Uterus (tissue), 3 donors: ENCODE measurements at regions not wholly inside any gene's neighbourhood (a gene's known extent, or its start where the extent isn't known, plus 50 kb on each side); places are given as distances from the start of the nearest gene placed in this dataset.

Source experiments
- DNase-seq, 2 donors: peaks; one replicate each; pipeline ENCODE4 v3.0.0-alpha.2; 2019 to 2020
- H3K27ac ChIP-seq, 2 donors: fragments of 200-600 bp; sonication (generic); 1 replicate in 1 of 2; 2 replicates in 1 of 2; pipeline ENCODE4 v1.5.1; 2016 to 2018
- H3K27me3 ChIP-seq, 2 donors: fragments of 200-600 bp; sonication (generic); one replicate each; pipeline ENCODE4 v1.5.1; 2018 to 2019; ENCODE audit warnings: control low read depth in 1 of 2
- H3K36me3 ChIP-seq, 2 donors: fragments of 200-600 bp; sonication (generic); one replicate each; pipeline ENCODE4 v1.5.1; 2019; ENCODE audit warnings: control low read depth in 1 of 2
- H3K4me1 ChIP-seq, 2 donors: fragments of 200-600 bp; sonication (generic); one replicate each; pipeline ENCODE4 v1.5.1; 2018 to 2019; ENCODE audit warnings: control low read depth in 1 of 2
- H3K4me3 ChIP-seq, 2 donors: fragments of 200-600 bp; sonication (generic); 1 replicate in 1 of 2; 2 replicates in 1 of 2; pipeline ENCODE4 v1.5.1; 2018 to 2019; ENCODE audit warnings: mild to moderate bottlenecking in 1 of 2
- H3K9me3 ChIP-seq, 2 donors: fragments of 200-600 bp; sonication (generic); one replicate each; pipeline ENCODE4 v1.5.1; 2019; ENCODE audit warnings: control low read depth in 1 of 2
- CTCF ChIP-seq, 4 experiments: fragments of 200-600 bp in 2 of 4; fragments of 450-650 bp in 2 of 4; sonication (generic) in 2 of 4; IDR thresholded peaks; one replicate each; pipeline ENCODE4 v1.5.1; 2016 to 2019; ENCODE audit warnings: antibody characterized with exemption in 4 of 4, mild to moderate bottlenecking in 2 of 4, moderate library complexity in 1 of 4
- POLR2A ChIP-seq, 2 donors: fragments of 450-650 bp; IDR thresholded peaks; one replicate each; pipeline ENCODE4 v1.6.1; 2016; ENCODE audit warnings: antibody characterized with exemption in 2 of 2, mild to moderate bottlenecking in 1 of 2, moderate library complexity in 1 of 2
- intact Hi-C: fragments of 100-400 bp; cut with DNase I; formaldehyde crosslinking; loops from one replicate; pipeline ENCODE4 v1.15.1; 2023; ENCODE audit warnings: low total_unique reads
- donor health status: DM: yes; HTN: yes; CAD: no.

- Histone ChIP-seq H3K9me3 (no peaks in the 10 kb centered on the region), H3K36me3 (no peaks in the 10 kb centered on the region), H3K4me3 (no peak overlapping the region), H3K27ac (no peak overlapping the region), H3K27me3 (no peaks in the 10 kb centered on the region), H3K4me1 (no peaks in the 10 kb centered on the region)
- DNase-seq: no peak
- no peak for TF ChIP-seq POLR2A (IDR thresholded peaks at IDR 0.05)
- intact Hi-C loops: no loop called here
Measured at GRCh38 chr4:11153171-11153750, 275.4 kb downstream of the HS3ST1 start.

GRCh38 chr4:11152684-11153083 lies 276.0 kb downstream of the HS3ST1 start:
- intact Hi-C loops: no loop called here
- H3K27me3 ChIP-seq: no peaks in the 10 kb centered on the region
- no peaks in the 10 kb centered on the region for H3K9me3 ChIP-seq
- no peak overlapping the region for H3K4me3 ChIP-seq
- no peak for DNase-seq
- no peaks in the 10 kb centered on the region for H3K36me3 ChIP-seq
- TF ChIP-seq CTCF (IDR thresholded peaks at IDR 0.05): no peak
- no peak for TF ChIP-seq POLR2A (IDR thresholded peaks at IDR 0.05)
- no peaks in the 10 kb centered on the region for H3K4me1 ChIP-seq
- no peak overlapping the region for H3K27ac ChIP-seq

- Histone ChIP-seq H3K27ac (no peak overlapping the region), H3K4me1 (no peaks in the 10 kb centered on the region), H3K4me3 (no peak overlapping the region), H3K9me3 (no peaks in the 10 kb centered on the region), H3K36me3 (no peaks in the 10 kb centered on the region), H3K27me3 (no peaks in the 10 kb centered on the region)
- intact Hi-C loops: no loop called here
- DNase-seq: no peak
- TF ChIP-seq POLR2A (IDR thresholded peaks at IDR 0.05) (no peak), CTCF (IDR thresholded peaks at IDR 0.05) (no peak)
Measured at GRCh38 chr4:11151500-11151899, 277.2 kb downstream of the HS3ST1 start.

GRCh38 chr4:11149612-11150259 lies 279.0 kb downstream of the HS3ST1 start:
- Histone ChIP-seq H3K9me3 (no peaks in the 10 kb centered on the region), H3K4me3 (no peak overlapping the region), H3K27ac (no peak overlapping the region), H3K36me3 (no peaks in the 10 kb centered on the region), H3K4me1 (no peaks in the 10 kb centered on the region), H3K27me3 (no peaks in the 10 kb centered on the region)
- intact Hi-C loops: no loop called here
- TF ChIP-seq CTCF (IDR thresholded peaks at IDR 0.05) (no peak), POLR2A (IDR thresholded peaks at IDR 0.05) (no peak)
- DNase-seq: no peak

- no peak for DNase-seq
- intact Hi-C loops: no loop called here
- H3K27me3 ChIP-seq: no peaks in the 10 kb centered on the region
- no peaks in the 10 kb centered on the region for H3K4me1 ChIP-seq
- no peaks in the 10 kb centered on the region for H3K36me3 ChIP-seq
- H3K27ac ChIP-seq: no peak overlapping the region
- no peaks in the 10 kb centered on the region for H3K9me3 ChIP-seq
- no peak for TF ChIP-seq POLR2A (IDR thresholded peaks at IDR 0.05)
- no peak for TF ChIP-seq CTCF (IDR thresholded peaks at IDR 0.05)
- H3K4me3 ChIP-seq: no peak overlapping the region
Measured at GRCh38 chr4:11139871-11140270, 288.8 kb downstream of the HS3ST1 start.
